ENCODE measurements at regions not wholly inside any gene's neighbourhood (a gene's known extent, or its start where the extent isn't known, plus 50 kb on each side); places are given as distances from the start of the nearest gene placed in this dataset.
"Not testable (repeated sequence)": the region's sequence is repeated elsewhere in the genome, so short reads cannot be mapped to it uniquely, and the experiment has no call there.

GRCh38 chr5:36782612-36783011 is 94.0 kb upstream of the NIPBL start:
- H2AK5ac ChIP-seq (ENCODE audit: low read length, severe bottlenecking); H4K91ac ChIP-seq (ENCODE audit: low read length); H2BK120ac ChIP-seq (ENCODE audit: low read depth, low read length); H3K4me1 ChIP-seq (ENCODE audit: control insufficient read depth, insufficient read depth, low read depth, low read length); H3K27ac ChIP-seq (ENCODE audit: low read length, poor library complexity, severe bottlenecking); H2BK15ac ChIP-seq (ENCODE audit: low read depth, poor library complexity, severe bottlenecking); H3K4ac ChIP-seq (ENCODE audit: low read depth in 1 of 2, low read length in 2 of 2); H3K27me3 ChIP-seq (ENCODE audit: control insufficient read depth in 1 of 2, insufficient read depth in 1 of 2, low read length in 2 of 2); H3K14ac ChIP-seq (ENCODE audit: low read length in 2 of 2); H3K23ac ChIP-seq (ENCODE audit: low read length in 2 of 2); H3K4me3 ChIP-seq (ENCODE audit: insufficient read depth in 1 of 2, low read depth in 1 of 2, low read length in 2 of 2); H3K18ac ChIP-seq (ENCODE audit: low read depth in 1 of 2, low read length in 2 of 2); DNase-seq; H2BK12ac ChIP-seq (ENCODE audit: low read length in 2 of 2); H2AFZ ChIP-seq (ENCODE audit: low read depth, low read length); H2BK5ac ChIP-seq (ENCODE audit: low read depth, low read length, poor library complexity, severe bottlenecking); H3K9ac ChIP-seq (ENCODE audit: low read length); H3K36me3 ChIP-seq (ENCODE audit: control insufficient read depth in 1 of 2, insufficient read depth in 2 of 2, low read depth in 1 of 2, low read length in 2 of 2); H3K9me3 ChIP-seq (ENCODE audit: control insufficient read depth, low read length); H3K79me1 ChIP-seq (replicated peaks; ENCODE audit: low read length, poor library complexity, severe bottlenecking); H4K8ac ChIP-seq (ENCODE audit: low read length); H3K4me2 ChIP-seq (ENCODE audit: low read length, poor library complexity, severe bottlenecking): not testable (repeated sequence)
- WGBS, result 88% methylated on average over 26 of the region's 26 CpGs

GRCh38 chr5:36786448-36787012 is 90.0 kb upstream of the NIPBL start:
- Histone ChIP-seq H3K9ac (ENCODE audit: low read length) (no peak overlapping the region), H3K4me2 (ENCODE audit: low read length, poor library complexity, severe bottlenecking) (no peak overlapping the region), H3K4ac (ENCODE audit: low read depth in 1 of 2, low read length in 2 of 2) (no peak overlapping the region), H3K36me3 (ENCODE audit: control insufficient read depth in 1 of 2, insufficient read depth in 2 of 2, low read depth in 1 of 2, low read length in 2 of 2) (no peaks in the 10 kb centered on the region), H2BK15ac (ENCODE audit: low read depth, poor library complexity, severe bottlenecking) (no peak overlapping the region), H3K27me3 (ENCODE audit: control insufficient read depth in 1 of 2, insufficient read depth in 1 of 2, low read length in 2 of 2) (peaks cover 3 to 16% of the 10 kb centered on the region in 2 experiments), H2BK12ac (ENCODE audit: low read length in 2 of 2) (no peak overlapping the region), H2AK5ac (ENCODE audit: low read length, severe bottlenecking) (no peak overlapping the region), H4K8ac (ENCODE audit: low read length) (no peak overlapping the region), H3K23ac (ENCODE audit: low read length in 2 of 2) (no peak overlapping the region), H2BK120ac (ENCODE audit: low read depth, low read length) (no peak overlapping the region), H2AFZ (ENCODE audit: low read depth, low read length) (no peak overlapping the region), H4K91ac (ENCODE audit: low read length) (no peak overlapping the region), H3K4me1 (ENCODE audit: control insufficient read depth, insufficient read depth, low read depth, low read length) (no peaks in the 10 kb centered on the region), H3K18ac (ENCODE audit: low read depth in 1 of 2, low read length in 2 of 2) (no peak overlapping the region), H3K14ac (ENCODE audit: low read length in 2 of 2) (no peak overlapping the region), H3K79me1 (replicated peaks; ENCODE audit: low read length, poor library complexity, severe bottlenecking) (no peaks in the 10 kb centered on the region), H2BK5ac (ENCODE audit: low read depth, low read length, poor library complexity, severe bottlenecking) (no peak overlapping the region), H3K27ac (ENCODE audit: low read length, poor library complexity, severe bottlenecking) (no peak overlapping the region), H3K4me3 (ENCODE audit: insufficient read depth in 1 of 2, low read depth in 1 of 2, low read length in 2 of 2) (no peak overlapping the region), H3K9me3 (ENCODE audit: control insufficient read depth, low read length) (no peaks in the 10 kb centered on the region)
- 84% methylated on average over 1 of the region's 1 CpG for WGBS
- DNase-seq, result no peak

- WGBS, result 89% methylated on average over 6 of the region's 8 CpGs
- Histone ChIP-seq H3K4me3 (ENCODE audit: insufficient read depth in 1 of 2, low read depth in 1 of 2, low read length in 2 of 2) (no peak overlapping the region), H3K27ac (ENCODE audit: low read length, poor library complexity, severe bottlenecking) (no peak overlapping the region), H3K4me1 (ENCODE audit: control insufficient read depth, insufficient read depth, low read depth, low read length) (no peaks in the 10 kb centered on the region), H3K4me2 (ENCODE audit: low read length, poor library complexity, severe bottlenecking) (no peak overlapping the region), H3K18ac (ENCODE audit: low read depth in 1 of 2, low read length in 2 of 2) (no peak overlapping the region), H2BK12ac (ENCODE audit: low read length in 2 of 2) (no peak overlapping the region), H4K91ac (ENCODE audit: low read length) (no peak overlapping the region), H3K23ac (ENCODE audit: low read length in 2 of 2) (no peak overlapping the region), H3K4ac (ENCODE audit: low read depth in 1 of 2, low read length in 2 of 2) (no peak overlapping the region), H2BK120ac (ENCODE audit: low read depth, low read length) (no peak overlapping the region), H2BK5ac (ENCODE audit: low read depth, low read length, poor library complexity, severe bottlenecking) (no peak overlapping the region), H3K27me3 (ENCODE audit: control insufficient read depth in 1 of 2, insufficient read depth in 1 of 2, low read length in 2 of 2) (peaks cover 3 to 20% of the 10 kb centered on the region in 2 experiments), H2BK15ac (ENCODE audit: low read depth, poor library complexity, severe bottlenecking) (no peak overlapping the region), H3K36me3 (ENCODE audit: control insufficient read depth in 1 of 2, insufficient read depth in 2 of 2, low read depth in 1 of 2, low read length in 2 of 2) (no peaks in the 10 kb centered on the region), H3K79me1 (replicated peaks; ENCODE audit: low read length, poor library complexity, severe bottlenecking) (no peaks in the 10 kb centered on the region), H3K14ac (ENCODE audit: low read length in 2 of 2) (no peak overlapping the region), H3K9me3 (ENCODE audit: control insufficient read depth, low read length) (no peaks in the 10 kb centered on the region), H2AFZ (ENCODE audit: low read depth, low read length) (no peak overlapping the region), H3K9ac (ENCODE audit: low read length) (no peak overlapping the region), H4K8ac (ENCODE audit: low read length) (no peak overlapping the region), H2AK5ac (ENCODE audit: low read length, severe bottlenecking) (no peak overlapping the region)
- DNase-seq, result no peak
Observed at GRCh38 chr5:36787365-36788093, 89.0 kb upstream of the NIPBL start.

- no peaks in the 10 kb centered on the region for H3K4me1 ChIP-seq (ENCODE audit: control insufficient read depth, insufficient read depth, low read depth, low read length)
- no peak for DNase-seq
- H3K4ac ChIP-seq (ENCODE audit: low read depth in 1 of 2, low read length in 2 of 2), result no peak overlapping the region
- no peak overlapping the region for H3K4me3 ChIP-seq (ENCODE audit: insufficient read depth in 1 of 2, low read depth in 1 of 2, low read length in 2 of 2)
- H4K91ac ChIP-seq (ENCODE audit: low read length), result no peak overlapping the region
- H3K36me3 ChIP-seq (ENCODE audit: control insufficient read depth in 1 of 2, insufficient read depth in 2 of 2, low read depth in 1 of 2, low read length in 2 of 2), result no peaks in the 10 kb centered on the region
- H3K9ac ChIP-seq (ENCODE audit: low read length), result no peak overlapping the region
- WGBS, result no CpG with 5 or more reads among the region's 1 CpG
- H3K4me2 ChIP-seq (ENCODE audit: low read length, poor library complexity, severe bottlenecking), result no peak overlapping the region
- no peak overlapping the region for H4K8ac ChIP-seq (ENCODE audit: low read length)
- H2BK15ac ChIP-seq (ENCODE audit: low read depth, poor library complexity, severe bottlenecking), result no peak overlapping the region
- no peaks in the 10 kb centered on the region for H3K9me3 ChIP-seq (ENCODE audit: control insufficient read depth, low read length)
- no peak overlapping the region for H2BK120ac ChIP-seq (ENCODE audit: low read depth, low read length)
- no peak overlapping the region for H2AFZ ChIP-seq (ENCODE audit: low read depth, low read length)
- no peak overlapping the region for H3K18ac ChIP-seq (ENCODE audit: low read depth in 1 of 2, low read length in 2 of 2)
- H3K23ac ChIP-seq (ENCODE audit: low read length in 2 of 2), result no peak overlapping the region
- no peak overlapping the region for H2AK5ac ChIP-seq (ENCODE audit: low read length, severe bottlenecking)
- no peak overlapping the region for H3K14ac ChIP-seq (ENCODE audit: low read length in 2 of 2)
- H2BK5ac ChIP-seq (ENCODE audit: low read depth, low read length, poor library complexity, severe bottlenecking), result no peak overlapping the region
- H3K27me3 ChIP-seq (ENCODE audit: control insufficient read depth in 1 of 2, insufficient read depth in 1 of 2, low read length in 2 of 2), result peaks cover 3 to 21% of the 10 kb centered on the region in 2 experiments
- H3K79me1 ChIP-seq (replicated peaks; ENCODE audit: low read length, poor library complexity, severe bottlenecking), result no peaks in the 10 kb centered on the region
- no peak overlapping the region for H2BK12ac ChIP-seq (ENCODE audit: low read length in 2 of 2)
- H3K27ac ChIP-seq (ENCODE audit: low read length, poor library complexity, severe bottlenecking), result no peak overlapping the region
Observed at GRCh38 chr5:36790847-36791246, 85.7 kb upstream of the NIPBL start.
